Transverse colon (tissue), 4 donors: ENCODE measurements at regions not wholly inside any gene's neighbourhood (a gene's known extent, or its start where the extent isn't known, plus 50 kb on each side); places are given as distances from the start of the nearest gene placed in this dataset.

Source experiments
- DNase-seq: peaks from one replicate; pipeline ENCODE4 v3.0.0-alpha.2; 2019
- H3K27ac ChIP-seq, 4 donors: fragments of 200-600 bp; sonication (generic); 2 replicates each; pipeline ENCODE4 v1.5.1; 2016 to 2018; ENCODE audit warnings: inconsistent platforms in 4 of 4
- H3K27me3 ChIP-seq: fragments of 200-600 bp; sonication (generic); 2 replicates; pipeline ENCODE4 v1.5.1; 2017; ENCODE audit warnings: inconsistent platforms
- H3K36me3 ChIP-seq, 4 donors: fragments of 200-600 bp; sonication (generic); 2 replicates each; pipeline ENCODE4 v1.5.1; 2017 to 2019; ENCODE audit warnings: inconsistent platforms in 4 of 4
- H3K4me1 ChIP-seq, 4 donors: fragments of 200-600 bp; sonication (generic); 2 replicates each; pipeline ENCODE4 v1.5.1; 2017 to 2020; ENCODE audit warnings: inconsistent platforms in 4 of 4
- H3K4me3 ChIP-seq, 4 donors: fragments of 200-600 bp; sonication (generic); 1 replicate in 1 of 4; 2 replicates in 3 of 4; pipeline versions ENCODE4 v1.5.1 to v1.6.1; 2017 to 2019; ENCODE audit warnings: inconsistent platforms in 4 of 4
- H3K9me3 ChIP-seq, 2 donors: fragments of 200-600 bp; sonication (generic); 2 replicates each; pipeline ENCODE4 v1.5.1; 2017 to 2019; ENCODE audit warnings: inconsistent platforms in 2 of 2
- EP300 ChIP-seq: sonication (generic); formaldehyde crosslinking; IDR thresholded peaks from one replicate; pipeline ENCODE4 v1.6.1; 2017; ENCODE audit warnings: antibody characterized with exemption, low read depth
- POLR2A ChIP-seq: fragments of 450-650 bp; IDR thresholded peaks from one replicate; pipeline ENCODE4 v1.6.1; 2016; ENCODE audit warnings: antibody characterized with exemption, mild to moderate bottlenecking, moderate library complexity
- POLR2AphosphoS5 ChIP-seq, 3 donors: sonication (generic); formaldehyde crosslinking; IDR thresholded peaks; one replicate each; pipeline ENCODE4 v1.6.1; 2016; ENCODE audit warnings: antibody characterized with exemption in 3 of 3
- WGBS, 2 donors: methylation state at CpG; one replicate each; pipeline ENCODE4 v1.1.5; 2018; ENCODE audit warnings: low coverage in 1 of 2; 5-methylcytosine and 5-hydroxymethylcytosine counted together
- in situ Hi-C, 4 donors: fragments of 200-750 bp; cut with MboI; loops; one replicate each; pipeline versions ENCODE4 v1.15.0 to v1.15.1; 2017; ENCODE audit warnings: low sequenced_read_pairs in 3 of 4, low pct_ligation_motif_present in 1 of 4, low pct_unique_long_range_greater_than_20kb in 1 of 4
- intact Hi-C: fragments of 100-400 bp; cut with DNase I; formaldehyde crosslinking; loops from one replicate; pipeline ENCODE4 v1.15.1; 2023; ENCODE audit warnings: low total_unique reads
- TF ChIP-seq, protein P1 (sequence below), 5 experiments: fragments of 200-600 bp in 3 of 5; fragments of 450-650 bp in 2 of 5; sonication (generic) in 3 of 5; IDR thresholded peaks; 1 replicate in 2 of 5; 2 replicates in 3 of 5; pipeline ENCODE4 v1.5.1; 2016 to 2017; ENCODE audit warnings: antibody characterized with exemption in 5 of 5, inconsistent platforms in 3 of 5, mild to moderate bottlenecking in 2 of 5, moderate library complexity in 1 of 5

DNA sequence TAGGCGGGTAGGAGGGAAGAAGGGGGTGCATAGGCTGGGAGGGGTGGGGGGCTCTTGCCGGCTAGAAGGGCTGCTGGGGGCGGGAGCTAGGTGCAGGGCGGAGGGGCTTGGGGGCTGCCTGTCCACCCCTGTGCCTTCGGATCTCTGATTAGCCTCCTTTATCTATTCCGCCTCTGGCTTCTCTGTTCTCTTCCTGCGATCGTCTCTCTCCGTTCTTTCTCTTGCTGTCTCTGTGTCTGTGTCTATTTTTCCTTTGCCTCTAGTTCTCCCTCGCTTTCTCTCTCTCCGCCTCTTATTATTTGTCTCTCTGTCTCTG is 166.7 kb upstream of the LHX5 start:
- no peak for DNase-seq
- TF ChIP-seq EP300 (no peak), POLR2AphosphoS5 (IDR thresholded peaks at IDR 0.05) (no peak), POLR2A (no peak)
- TF ChIP-seq, protein P1, sequence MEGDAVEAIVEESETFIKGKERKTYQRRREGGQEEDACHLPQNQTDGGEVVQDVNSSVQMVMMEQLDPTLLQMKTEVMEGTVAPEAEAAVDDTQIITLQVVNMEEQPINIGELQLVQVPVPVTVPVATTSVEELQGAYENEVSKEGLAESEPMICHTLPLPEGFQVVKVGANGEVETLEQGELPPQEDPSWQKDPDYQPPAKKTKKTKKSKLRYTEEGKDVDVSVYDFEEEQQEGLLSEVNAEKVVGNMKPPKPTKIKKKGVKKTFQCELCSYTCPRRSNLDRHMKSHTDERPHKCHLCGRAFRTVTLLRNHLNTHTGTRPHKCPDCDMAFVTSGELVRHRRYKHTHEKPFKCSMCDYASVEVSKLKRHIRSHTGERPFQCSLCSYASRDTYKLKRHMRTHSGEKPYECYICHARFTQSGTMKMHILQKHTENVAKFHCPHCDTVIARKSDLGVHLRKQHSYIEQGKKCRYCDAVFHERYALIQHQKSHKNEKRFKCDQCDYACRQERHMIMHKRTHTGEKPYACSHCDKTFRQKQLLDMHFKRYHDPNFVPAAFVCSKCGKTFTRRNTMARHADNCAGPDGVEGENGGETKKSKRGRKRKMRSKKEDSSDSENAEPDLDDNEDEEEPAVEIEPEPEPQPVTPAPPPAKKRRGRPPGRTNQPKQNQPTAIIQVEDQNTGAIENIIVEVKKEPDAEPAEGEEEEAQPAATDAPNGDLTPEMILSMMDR (IDR thresholded peaks at IDR 0.05), result no peak
- H3K9me3 ChIP-seq, result no peaks in the 10 kb centered on the region
- H3K27me3 ChIP-seq, result peaks cover 66% of the 10 kb centered on the region
- in situ Hi-C loops, result no loop called here
- no peak overlapping the region for H3K27ac ChIP-seq
- H3K4me1 ChIP-seq, result no peaks in the 10 kb centered on the region
- intact Hi-C loops, result no loop called here
- H3K36me3 ChIP-seq, result no peaks in the 10 kb centered on the region
- WGBS, 2 donors, result 30 to 34% methylated on average over 6 to 11 of the region's 11 CpGs
- H3K4me3 ChIP-seq, result no peak overlapping the region

DNA sequence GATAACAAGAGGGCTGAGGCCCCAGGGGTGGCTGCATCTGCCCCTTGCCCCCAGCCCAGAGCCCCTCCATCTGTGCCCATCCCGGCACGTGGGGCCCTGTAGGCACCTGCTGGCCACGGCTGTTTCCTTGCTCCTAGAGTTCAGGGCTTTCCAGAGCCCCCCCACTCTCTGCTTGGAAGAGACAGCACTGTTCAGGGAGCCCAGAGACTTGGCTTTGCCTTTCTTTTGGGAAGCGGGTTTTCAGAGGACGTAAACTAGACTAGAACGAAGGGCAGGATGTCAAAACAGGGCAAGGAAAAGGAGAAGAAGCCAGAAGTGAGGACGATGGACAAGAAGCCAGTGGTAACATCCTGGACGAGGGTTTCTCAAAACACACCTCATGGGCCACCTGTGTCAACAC is 163.3 kb upstream of the LHX5 start:
- Histone ChIP-seq H3K4me3 (no peak overlapping the region), H3K4me1 (no peaks in the 10 kb centered on the region), H3K27ac (no peak overlapping the region), H3K27me3 (peaks cover 46% of the 10 kb centered on the region), H3K36me3 (no peaks in the 10 kb centered on the region), H3K9me3 (no peaks in the 10 kb centered on the region)
- in situ Hi-C loops, result no loop called here
- TF ChIP-seq EP300 (no peak), POLR2AphosphoS5 (IDR thresholded peaks at IDR 0.05) (no peak), POLR2A (no peak)
- TF ChIP-seq, protein P1 (IDR thresholded peaks at IDR 0.05), result no peak
- WGBS, 2 donors, result 45% methylated on average over 8 of the region's 8 CpGs; no CpG with 5 or more reads in 1 of the 2 donors
- DNase-seq, result no peak
- intact Hi-C loops, result no loop called here

DNA sequence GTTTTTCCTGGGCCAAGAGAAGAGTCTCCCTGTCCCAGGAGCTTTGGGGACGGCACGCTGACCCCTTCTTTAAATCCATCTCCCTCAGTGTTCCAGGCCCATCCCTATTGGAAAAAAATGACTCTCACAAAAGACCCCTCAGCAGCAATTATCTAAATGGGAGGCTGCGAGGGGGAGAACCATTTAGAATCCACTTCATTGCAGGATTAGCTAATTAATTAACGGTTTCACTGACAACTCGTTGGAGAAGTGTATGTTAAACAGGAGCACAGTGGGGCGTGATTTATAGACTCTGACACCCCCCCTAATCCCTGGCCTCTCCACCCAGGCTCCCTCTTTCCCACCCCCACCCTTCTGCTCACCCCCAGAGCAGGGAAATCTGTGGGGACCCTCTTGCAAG is 162.8 kb upstream of the LHX5 start:
- Histone ChIP-seq H3K4me1 (no peaks in the 10 kb centered on the region), H3K27me3 (peaks cover 44% of the 10 kb centered on the region), H3K4me3 (no peak overlapping the region), H3K36me3 (no peaks in the 10 kb centered on the region), H3K27ac (no peak overlapping the region), H3K9me3 (no peaks in the 10 kb centered on the region)
- WGBS, 2 donors, result 52 to 67% methylated on average over 2 to 6 of the region's 6 CpGs
- no peak for DNase-seq
- intact Hi-C loops, result no loop called here
- in situ Hi-C loops, result no loop called here
- TF ChIP-seq EP300, result no peak
- no peak for TF ChIP-seq POLR2A
- TF ChIP-seq POLR2AphosphoS5 (IDR thresholded peaks at IDR 0.05), result no peak
- TF ChIP-seq, protein P1 (IDR thresholded peaks at IDR 0.05), result no peak

DNA sequence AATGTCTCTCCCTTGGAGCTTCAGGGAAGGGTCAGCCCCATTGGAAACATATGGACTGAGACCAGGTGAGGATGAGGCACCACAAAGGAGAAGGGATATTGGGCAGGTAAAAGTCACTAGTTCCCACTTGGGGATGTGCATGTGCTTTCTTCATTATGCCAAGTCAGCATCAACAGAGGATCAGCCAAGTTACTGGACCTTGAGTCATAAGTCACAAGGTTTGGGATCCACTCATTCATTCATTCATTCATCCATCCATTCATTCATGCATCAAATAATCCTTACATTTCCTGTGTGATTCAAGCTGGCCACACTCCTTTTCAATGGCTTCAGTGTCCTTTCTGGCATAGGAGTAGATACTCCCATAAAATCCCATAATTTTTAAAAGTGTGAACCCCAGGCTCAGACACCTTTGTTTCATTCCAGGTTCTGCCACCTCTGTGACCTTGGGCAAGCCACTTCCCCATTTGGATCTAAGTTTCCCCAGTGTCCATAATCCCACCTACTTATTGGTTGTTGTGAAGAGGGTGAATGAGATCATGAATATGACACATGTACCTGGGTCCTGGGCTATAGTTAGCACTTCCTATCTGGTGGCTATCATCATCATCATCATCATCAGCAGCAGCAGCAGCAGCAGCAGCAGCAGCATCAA is 162.1 kb upstream of the LHX5 start:
- Histone ChIP-seq H3K9me3 (no peaks in the 10 kb centered on the region), H3K27me3 (peaks cover 37% of the 10 kb centered on the region), H3K4me1 (no peaks in the 10 kb centered on the region), H3K4me3 (no peak overlapping the region), H3K27ac (no peak overlapping the region), H3K36me3 (no peaks in the 10 kb centered on the region)
- in situ Hi-C loops (no loop called here), intact Hi-C loops (no loop called here)
- no peak for DNase-seq
- TF ChIP-seq POLR2A, result no peak
- TF ChIP-seq, protein P1 (IDR thresholded peaks at IDR 0.05), result no peak
- TF ChIP-seq EP300, result no peak
- no peak for TF ChIP-seq POLR2AphosphoS5 (IDR thresholded peaks at IDR 0.05)
